ENCODE measurements at regions not wholly inside any gene's neighbourhood (a gene's known extent, or its start where the extent isn't known, plus 50 kb on each side); places are given as distances from the start of the nearest gene placed in this dataset.

GRCh38 chr17:13840254-13840653 is 229.1 kb upstream of the COX10 start:
- TF ChIP-seq CTCF (IDR thresholded peaks at IDR 0.05; ENCODE audit: low read depth, low read length) = no peak
- TF ChIP-seq EZH2phosphoT487 (IDR thresholded peaks at IDR 0.05; ENCODE audit: low read depth) = no peak

Measured in OCI-LY3 (cell line).